ENCODE measurements at regions not wholly inside any gene's neighbourhood (a gene's known extent, or its start where the extent isn't known, plus 50 kb on each side); places are given as distances from the start of the nearest gene placed in this dataset.

DNA sequence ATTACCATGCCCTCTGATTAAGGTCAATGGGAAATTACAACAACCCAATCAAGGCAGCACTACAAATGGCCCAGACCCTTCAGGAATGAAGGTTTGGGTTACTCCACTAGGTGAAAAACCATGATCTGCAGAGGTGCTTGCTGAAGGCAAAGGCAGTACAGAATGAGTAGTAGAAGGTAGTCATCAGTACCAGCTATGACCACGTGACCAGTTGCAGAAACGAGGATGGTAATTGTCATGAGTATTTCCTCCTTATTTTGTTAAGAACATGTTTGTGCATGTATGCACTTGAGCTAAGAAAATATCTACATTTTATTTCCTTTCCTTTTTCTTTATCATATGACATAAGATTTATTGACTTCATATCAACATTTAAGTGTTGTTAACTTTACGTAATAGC, 607.1 kb downstream of the KCNT2 start:
- Histone ChIP-seq H3K27me3 (no peaks in the 10 kb centered on the region), H3K36me3 (no peaks in the 10 kb centered on the region), H3K4me3 (no peak overlapping the region), H3K9me3 (no peaks in the 10 kb centered on the region), H3K4me1 (no peaks in the 10 kb centered on the region), H3K27ac (no peak overlapping the region)
- DNase-seq: no peak
- TF ChIP-seq, protein P1, sequence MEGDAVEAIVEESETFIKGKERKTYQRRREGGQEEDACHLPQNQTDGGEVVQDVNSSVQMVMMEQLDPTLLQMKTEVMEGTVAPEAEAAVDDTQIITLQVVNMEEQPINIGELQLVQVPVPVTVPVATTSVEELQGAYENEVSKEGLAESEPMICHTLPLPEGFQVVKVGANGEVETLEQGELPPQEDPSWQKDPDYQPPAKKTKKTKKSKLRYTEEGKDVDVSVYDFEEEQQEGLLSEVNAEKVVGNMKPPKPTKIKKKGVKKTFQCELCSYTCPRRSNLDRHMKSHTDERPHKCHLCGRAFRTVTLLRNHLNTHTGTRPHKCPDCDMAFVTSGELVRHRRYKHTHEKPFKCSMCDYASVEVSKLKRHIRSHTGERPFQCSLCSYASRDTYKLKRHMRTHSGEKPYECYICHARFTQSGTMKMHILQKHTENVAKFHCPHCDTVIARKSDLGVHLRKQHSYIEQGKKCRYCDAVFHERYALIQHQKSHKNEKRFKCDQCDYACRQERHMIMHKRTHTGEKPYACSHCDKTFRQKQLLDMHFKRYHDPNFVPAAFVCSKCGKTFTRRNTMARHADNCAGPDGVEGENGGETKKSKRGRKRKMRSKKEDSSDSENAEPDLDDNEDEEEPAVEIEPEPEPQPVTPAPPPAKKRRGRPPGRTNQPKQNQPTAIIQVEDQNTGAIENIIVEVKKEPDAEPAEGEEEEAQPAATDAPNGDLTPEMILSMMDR (IDR thresholded peaks at IDR 0.05): no peak
- no peak for ATAC-seq
- intact Hi-C loops (cut with DNase I): no loop called here

DNA sequence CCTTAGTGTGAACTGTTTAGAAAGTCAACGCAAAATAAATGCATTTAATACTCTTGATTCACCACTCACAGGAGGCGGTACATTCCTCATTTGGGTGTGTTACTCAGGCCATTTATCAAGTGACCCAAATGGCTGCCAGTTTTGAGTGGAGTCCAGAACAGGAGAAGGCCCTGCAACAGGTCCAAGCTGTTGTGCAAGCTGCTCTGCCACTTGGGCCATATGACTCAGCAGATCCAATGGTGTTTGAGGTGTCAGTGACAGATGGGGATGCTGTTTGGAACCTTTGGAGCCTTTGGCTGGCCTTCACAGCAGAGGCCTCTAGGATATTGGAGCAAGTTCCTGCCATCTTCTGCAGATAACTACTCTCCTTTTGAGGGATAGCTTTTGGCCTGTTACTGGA, 609.2 kb downstream of the KCNT2 start:
- Histone ChIP-seq H3K27ac (no peak overlapping the region), H3K9me3 (no peaks in the 10 kb centered on the region), H3K4me1 (no peaks in the 10 kb centered on the region), H3K4me3 (no peak overlapping the region), H3K27me3 (no peaks in the 10 kb centered on the region), H3K36me3 (no peaks in the 10 kb centered on the region)
- TF ChIP-seq, protein P1 (IDR thresholded peaks at IDR 0.05): no peak
- DNase-seq: no peak
- intact Hi-C loops (cut with DNase I): no loop called here
- ATAC-seq: no peak

DNA sequence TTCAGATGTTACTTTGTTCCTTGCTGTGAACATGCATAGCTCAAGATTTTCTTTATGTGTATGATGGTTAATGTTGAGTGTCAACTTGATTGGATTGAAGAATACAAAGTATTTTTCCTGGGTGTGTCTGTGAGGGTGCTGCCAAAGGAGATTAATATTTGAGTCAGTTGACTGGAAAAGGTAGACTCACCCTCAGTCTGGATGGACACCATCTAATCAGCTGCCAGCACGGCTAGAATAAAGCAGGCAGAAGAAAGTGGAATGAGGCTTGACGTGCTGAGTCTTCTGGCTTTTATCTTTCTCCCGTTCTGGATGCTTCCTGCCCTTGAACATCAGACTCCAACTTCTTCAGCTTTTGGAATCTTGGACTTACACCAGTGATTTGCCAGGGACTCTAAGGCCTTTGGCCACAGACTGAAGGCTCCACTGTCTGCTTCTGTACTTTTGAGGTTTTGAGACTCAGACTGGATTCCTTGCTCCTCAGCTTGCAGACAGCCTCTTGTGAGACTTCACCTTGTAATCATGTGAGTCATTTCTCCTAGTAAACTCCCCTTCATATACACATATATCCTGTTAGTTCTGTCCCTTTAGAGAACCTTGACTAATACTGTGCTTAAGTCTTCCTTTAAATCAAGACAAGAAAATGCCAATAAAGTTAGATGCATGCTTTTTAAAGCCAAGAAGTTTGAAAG, 626.6 kb downstream of the KCNT2 start:
- no peak for ATAC-seq
- no peaks in the 10 kb centered on the region for H3K4me1 ChIP-seq
- no peaks in the 10 kb centered on the region for H3K36me3 ChIP-seq
- H3K27ac ChIP-seq: no peak overlapping the region
- TF ChIP-seq, protein P1 (IDR thresholded peaks at IDR 0.05): no peak
- no peak overlapping the region for H3K4me3 ChIP-seq
- no peak for DNase-seq
- no peaks in the 10 kb centered on the region for H3K9me3 ChIP-seq
- no peaks in the 10 kb centered on the region for H3K27me3 ChIP-seq
- intact Hi-C loops (cut with DNase I): no loop called here

DNA sequence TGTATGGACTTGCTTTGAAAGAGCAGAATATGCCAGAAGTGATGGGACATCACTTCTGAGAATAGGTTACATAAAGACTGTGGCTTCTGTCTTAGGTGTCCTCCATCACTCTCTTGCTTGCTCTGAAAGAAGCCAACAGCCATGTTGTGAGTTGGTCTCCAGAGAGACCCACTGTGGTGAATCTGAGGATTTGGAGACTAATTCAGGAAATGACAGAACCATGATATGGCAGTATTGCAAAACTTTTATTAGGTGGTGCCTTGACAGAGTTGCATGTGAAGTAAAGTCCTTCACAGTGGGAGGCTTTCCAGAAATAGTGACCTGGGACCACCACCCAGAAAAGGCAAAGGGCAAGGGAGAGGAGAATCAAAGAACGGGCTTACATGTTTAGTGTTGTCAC, 628.6 kb downstream of the KCNT2 start:
- H3K36me3 ChIP-seq: no peaks in the 10 kb centered on the region
- no peak overlapping the region for H3K4me3 ChIP-seq
- H3K27me3 ChIP-seq: no peaks in the 10 kb centered on the region
- H3K9me3 ChIP-seq: no peaks in the 10 kb centered on the region
- H3K4me1 ChIP-seq: no peaks in the 10 kb centered on the region
- no peak overlapping the region for H3K27ac ChIP-seq
- DNase-seq (no peak), ATAC-seq (no peak)
- TF ChIP-seq, protein P1 (IDR thresholded peaks at IDR 0.05): no peak
- intact Hi-C loops (cut with DNase I): no loop called here

DNA sequence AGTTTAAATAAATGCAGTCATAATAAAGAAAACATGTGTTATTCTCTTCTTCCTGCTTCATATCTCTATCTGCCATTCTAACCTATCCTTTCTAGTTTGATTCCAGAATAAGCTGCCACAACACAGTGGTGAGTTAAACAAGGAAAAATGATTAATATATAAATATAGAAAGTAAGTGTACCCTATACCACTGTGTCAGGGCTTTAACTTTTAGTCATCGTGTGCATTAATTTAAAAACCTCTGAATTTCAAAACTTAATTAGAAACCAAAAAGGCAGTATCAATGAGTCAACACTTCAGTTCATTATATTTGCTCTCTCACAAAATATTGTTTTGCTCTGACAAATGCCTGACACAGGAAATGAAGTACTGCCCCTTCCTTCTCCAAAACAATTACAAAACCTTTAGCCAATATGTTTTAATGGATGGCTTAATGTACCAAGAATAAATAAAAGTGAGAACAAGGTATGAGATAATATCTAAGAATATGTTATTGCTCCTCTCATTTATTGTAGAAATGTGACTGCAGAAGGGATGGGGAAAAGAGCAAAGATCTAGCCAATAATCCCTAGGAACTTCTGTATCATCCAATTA, 634.8 kb downstream of the KCNT2 start:
- H3K27me3 ChIP-seq: no peaks in the 10 kb centered on the region
- no peaks in the 10 kb centered on the region for H3K36me3 ChIP-seq
- TF ChIP-seq, protein P1 (IDR thresholded peaks at IDR 0.05): no peak
- no peak overlapping the region for H3K4me3 ChIP-seq
- ATAC-seq: no peak
- intact Hi-C loops (cut with DNase I): no loop called here
- no peak for DNase-seq
- H3K4me1 ChIP-seq: no peaks in the 10 kb centered on the region
- H3K27ac ChIP-seq: no peak overlapping the region
- H3K9me3 ChIP-seq: no peaks in the 10 kb centered on the region

All from left lung (tissue), 4 donors.